ENCODE measurements at regions not wholly inside any gene's neighbourhood (a gene's known extent, or its start where the extent isn't known, plus 50 kb on each side); places are given as distances from the start of the nearest gene placed in this dataset.

- TF ChIP-seq POLR2A (IDR thresholded peaks at IDR 0.05) (no peak), CTCF (IDR thresholded peaks at IDR 0.05) (no peak), EP300 (IDR thresholded peaks at IDR 0.05) (no peak)
Measured at GRCh38 chr1:244328476-244328875, 123.2 kb downstream of the ADSS2 start.

Data from ovary (tissue), 3 donors.